ENCODE measurements at regions not wholly inside any gene's neighbourhood (a gene's known extent, or its start where the extent isn't known, plus 50 kb on each side); places are given as distances from the start of the nearest gene placed in this dataset.

DNA sequence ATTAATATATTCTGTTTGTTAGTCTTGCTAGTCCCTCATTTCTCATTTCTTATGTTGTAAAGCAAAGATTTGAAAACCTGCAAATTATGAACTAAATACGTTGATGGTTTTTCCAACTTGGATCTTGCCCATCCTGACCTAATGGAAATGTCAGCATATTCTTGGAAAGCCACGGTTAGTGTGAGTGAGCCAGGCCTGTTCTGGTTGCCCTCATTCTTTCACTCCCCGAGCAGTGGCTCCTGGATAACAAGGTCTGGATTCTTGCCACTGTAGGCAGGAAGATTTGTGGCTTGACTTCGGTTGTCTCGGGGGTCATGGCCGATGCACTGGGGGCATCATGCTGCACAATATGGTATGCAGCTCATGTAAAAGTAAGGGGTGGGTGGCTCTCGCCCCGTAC is 359.1 kb downstream of the MEIS1 start:
- no peak for DNase-seq (ENCODE audit: low spot score)
- no peak for FAIRE-seq

GRCh38 chr2:66794551-66794950 is 359.6 kb downstream of the MEIS1 start:
- no peak for FAIRE-seq
- DNase-seq (ENCODE audit: low spot score): no peak

GRCh38 chr2:66802877-66803276 is 368.0 kb downstream of the MEIS1 start:
- DNase-seq (ENCODE audit: low spot score) (no peak), FAIRE-seq (no peak)

- no peak for DNase-seq (ENCODE audit: low spot score)
- no peak for FAIRE-seq
These were observed 368.8 kb downstream of the MEIS1 start for GRCh38 chr2:66803726-66804125.

GRCh38 chr2:66805016-66805865 is 370.3 kb downstream of the MEIS1 start:
- FAIRE-seq (no peak), DNase-seq (ENCODE audit: low spot score) (no peak)

GRCh38 chr2:66805968-66806367 is 371.0 kb downstream of the MEIS1 start:
- FAIRE-seq: no peak
- no peak for DNase-seq (ENCODE audit: low spot score)

DNA sequence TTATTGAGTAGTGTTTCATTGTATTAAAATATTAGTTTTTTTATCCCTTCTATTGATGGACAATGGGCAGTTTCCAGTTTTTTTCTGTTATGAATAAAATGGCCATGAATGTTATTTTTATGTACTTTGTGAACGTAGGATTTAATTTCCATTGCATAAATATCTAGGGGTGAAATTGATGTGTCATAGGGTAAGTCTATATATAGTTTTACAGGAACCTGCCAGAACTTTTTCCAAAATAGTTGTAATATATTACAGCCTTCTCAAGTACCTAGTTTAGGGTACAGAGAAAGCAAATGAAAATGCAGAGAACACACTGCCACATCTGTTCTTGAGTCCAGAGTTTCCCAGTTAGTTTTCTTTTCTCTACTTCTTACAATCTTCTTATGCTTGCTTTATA is 378.6 kb downstream of the MEIS1 start:
- DNase-seq (ENCODE audit: low spot score) (no peak), FAIRE-seq (no peak)

DNA sequence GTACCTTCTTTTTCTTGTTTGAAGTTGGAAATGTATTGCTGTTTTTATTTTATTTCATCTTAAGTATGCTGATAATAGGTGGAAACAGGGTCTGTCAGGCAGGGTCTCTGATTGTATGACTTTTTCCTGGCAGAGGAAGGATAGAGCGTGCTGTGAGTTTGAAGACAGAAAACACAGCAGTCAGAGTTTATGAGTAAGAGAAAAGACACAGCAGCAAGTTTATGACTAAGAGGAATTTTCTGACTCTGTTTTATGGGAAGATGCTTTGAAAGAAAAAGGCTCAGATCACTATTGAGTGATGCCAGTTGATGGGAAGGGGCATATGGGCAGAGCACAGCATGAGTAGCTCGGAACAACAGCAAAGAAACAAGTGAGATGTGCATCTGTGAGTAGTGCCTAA is 379.1 kb downstream of the MEIS1 start:
- no peak for FAIRE-seq
- no peak for DNase-seq (ENCODE audit: low spot score)

- DNase-seq (ENCODE audit: low spot score): no peak
- no peak for FAIRE-seq
These were observed 380.0 kb downstream of the MEIS1 start for GRCh38 chr2:66814916-66815315.

- FAIRE-seq (no peak), DNase-seq (ENCODE audit: low spot score) (no peak)
These were observed 381.0 kb downstream of the MEIS1 start for GRCh38 chr2:66815886-66816285.

- DNase-seq (ENCODE audit: low spot score) (no peak), FAIRE-seq (no peak)
These were observed 386.2 kb downstream of the MEIS1 start for GRCh38 chr2:66821168-66821567.

GRCh38 chr2:66822186-66822585 is 387.3 kb downstream of the MEIS1 start:
- no peak for DNase-seq (ENCODE audit: low spot score)
- FAIRE-seq: no peak

DNA sequence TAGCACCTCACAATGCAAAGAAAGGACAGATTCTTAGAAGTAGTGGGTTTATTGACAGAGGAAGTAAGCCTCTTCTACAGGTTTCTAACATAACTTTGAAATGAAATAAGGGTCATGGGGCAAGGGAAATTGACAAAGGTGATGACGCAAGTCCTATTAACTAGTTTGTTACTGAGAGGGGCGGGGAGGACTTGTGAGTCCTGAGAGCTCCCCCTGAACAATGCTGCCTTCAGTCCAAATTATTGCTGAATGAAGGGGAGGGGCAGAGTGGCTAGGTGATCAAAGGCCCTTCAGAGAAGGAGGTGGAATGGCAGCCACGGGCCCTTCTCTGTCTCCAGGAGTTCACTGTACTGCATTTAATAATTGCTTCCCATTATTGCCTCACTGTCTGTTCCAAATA is 390.0 kb downstream of the MEIS1 start:
- DNase-seq (ENCODE audit: low spot score) (no peak), FAIRE-seq (no peak)

- FAIRE-seq: no peak
These were observed 392.9 kb downstream of the MEIS1 start for GRCh38 chr2:66827851-66828250.

DNA sequence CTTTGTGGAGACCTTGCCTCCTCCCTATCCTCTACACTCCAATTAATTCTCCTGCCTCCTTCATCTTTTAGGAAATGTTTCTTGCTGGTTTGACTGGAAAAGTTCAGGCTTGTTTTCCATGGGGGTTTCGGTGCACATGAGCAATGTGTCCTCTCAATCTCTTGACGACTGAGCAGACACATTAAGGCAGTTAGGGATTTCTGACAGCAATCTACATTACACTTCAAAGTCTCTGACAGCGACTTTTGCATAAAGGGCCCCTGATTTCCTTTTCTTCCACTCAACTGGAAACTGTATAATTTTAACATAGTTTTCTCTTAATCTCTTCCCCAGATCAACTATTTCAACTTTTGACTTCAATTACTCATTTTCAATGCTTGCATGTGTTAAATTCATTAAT is 394.0 kb downstream of the MEIS1 start:
- FAIRE-seq: no peak
- no peak for DNase-seq (ENCODE audit: low spot score)

More at GRCh38 chr2:66827851-66828250, 392.9 kb downstream of the MEIS1 start:
- DNase-seq (ENCODE audit: low spot score): no peak

DNA sequence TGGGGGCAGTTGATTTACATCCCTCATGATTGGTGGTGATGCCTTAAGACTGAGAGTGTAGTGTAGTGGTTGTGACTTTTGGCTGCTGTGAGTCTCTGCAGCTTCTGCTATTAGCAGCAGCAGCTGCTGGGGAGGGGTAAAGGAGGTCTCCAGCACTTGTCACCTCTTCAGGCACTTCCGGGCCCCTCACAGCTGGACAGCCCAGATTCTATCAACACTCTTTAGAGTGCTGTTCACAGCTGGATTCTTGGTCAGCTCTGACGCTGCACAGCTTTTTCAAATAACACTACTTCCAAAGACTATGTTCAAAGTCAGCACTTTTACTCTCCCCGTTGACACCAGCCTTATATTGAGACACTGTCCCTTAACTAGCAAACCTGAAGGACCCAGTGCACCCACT is 396.0 kb downstream of the MEIS1 start:
- DNase-seq (ENCODE audit: low spot score): no peak
- no peak for FAIRE-seq

DNA sequence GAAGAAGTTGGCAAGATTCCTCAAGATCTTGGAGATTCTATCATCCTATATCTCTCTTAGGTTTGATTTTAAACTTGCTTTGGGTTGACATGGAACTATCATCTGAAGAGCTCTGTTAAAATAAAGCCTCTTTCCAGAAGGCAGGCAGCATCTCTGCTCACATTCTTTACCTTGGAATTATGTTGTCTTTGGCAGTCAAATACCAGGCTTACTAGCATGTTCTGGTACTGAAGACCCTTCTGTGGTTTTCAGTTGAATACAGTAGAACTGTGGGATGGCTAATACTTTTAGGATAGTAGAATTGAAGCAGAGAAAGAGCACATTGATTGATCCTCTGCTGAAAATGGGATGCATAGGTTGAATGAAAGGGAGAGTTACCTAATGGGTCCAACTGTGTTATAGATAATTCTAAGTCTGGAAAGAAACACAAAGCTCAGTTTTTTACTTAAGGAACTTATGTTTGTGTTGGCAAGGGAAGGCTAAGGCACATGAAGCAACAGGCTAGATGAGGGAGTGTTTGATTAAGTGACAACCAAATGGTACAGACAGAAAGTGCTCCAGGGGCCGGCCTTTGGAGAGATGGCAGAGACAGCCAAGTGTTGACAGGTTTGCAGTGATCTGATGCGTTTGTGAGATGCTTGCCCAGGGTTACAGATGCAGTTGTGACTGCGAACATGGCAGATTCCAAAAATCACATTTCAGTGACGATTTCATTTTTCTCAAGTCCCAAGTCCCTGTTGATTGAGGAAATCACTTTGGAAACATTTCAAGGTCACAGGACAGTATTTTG is 397.9 kb downstream of the MEIS1 start:
- FAIRE-seq (no peak), DNase-seq (ENCODE audit: low spot score) (no peak)

- no peak for DNase-seq (ENCODE audit: low spot score)
- no peak for FAIRE-seq
These were observed 399.9 kb downstream of the MEIS1 start for GRCh38 chr2:66834859-66835258.

- FAIRE-seq (no peak), DNase-seq (ENCODE audit: low spot score) (no peak)
These were observed 401.9 kb downstream of the MEIS1 start for GRCh38 chr2:66836851-66837250.

DNA sequence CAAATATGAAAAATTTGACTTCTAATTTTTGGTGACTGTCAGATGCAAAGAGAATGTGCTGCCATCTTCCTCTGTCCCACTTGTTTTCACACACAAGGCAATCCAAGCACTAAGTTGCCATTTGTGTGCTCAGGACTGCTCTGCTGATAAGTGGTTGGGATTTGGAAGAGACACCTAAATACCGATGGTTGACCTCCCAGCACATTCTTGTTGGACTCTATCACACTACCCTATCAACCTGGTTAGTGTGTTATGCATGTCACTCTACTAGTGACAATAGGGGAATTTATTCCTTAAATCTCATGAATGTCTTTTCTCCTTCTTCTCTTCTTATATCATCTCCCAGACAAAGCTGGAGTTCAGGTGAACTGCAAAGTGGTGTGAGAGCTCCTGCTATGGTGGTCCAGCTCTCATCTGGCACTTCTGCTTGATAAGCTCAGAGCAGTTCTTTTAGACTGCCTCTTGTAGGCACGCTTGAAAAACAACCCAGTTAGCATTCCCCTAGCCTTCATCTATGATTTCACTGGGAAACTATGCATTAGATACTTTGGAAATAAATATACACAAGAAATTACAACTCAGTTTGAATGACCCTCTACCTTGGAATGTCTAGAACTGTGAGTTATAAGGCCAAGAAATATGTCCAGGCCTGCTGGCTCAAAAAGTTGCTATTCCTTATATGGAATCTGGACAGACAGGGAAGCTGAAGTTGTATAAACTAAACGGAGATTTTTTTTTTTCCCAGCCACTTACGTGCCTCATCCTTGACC is 404.8 kb downstream of the MEIS1 start:
- peak; percentile 50 for DNase-seq (ENCODE audit: low spot score)

GRCh38 chr2:66840321-66841002 is 405.5 kb downstream of the MEIS1 start:
- FAIRE-seq: no peak
- no peak for DNase-seq (ENCODE audit: low spot score)

More for the DNA sequence above, 404.8 kb downstream of the MEIS1 start:
- no peak for FAIRE-seq

All from RCC 7860 (cell line).